SK-N-SH (cell line): ENCODE measurements at regions not wholly inside any gene's neighbourhood (a gene's known extent, or its start where the extent isn't known, plus 50 kb on each side); places are given as distances from the start of the nearest gene placed in this dataset.

Source experiments
- CTCF ChIA-PET: fragments of 300-600, 350-600 bp; formaldehyde crosslinking; extraction: SDS; loops from one replicate; lab custom pipeline; 2021; lab: Yijun Ruan, JAX
- POLR2A ChIA-PET: fragments of 350-600 bp; sonication (Branson Sonifier 250); formaldehyde crosslinking; extraction: SDS; loops from one replicate; lab custom pipeline; 2020; ENCODE audit warnings: antibody characterized with exemption, inconsistent platforms; lab: Yijun Ruan, JAX
- DNase-seq: peaks from one replicate; pipeline ENCODE4 v3.0.0; 2012
- H2AFZ ChIP-seq: fragments of 200-600 bp; sonication (generic); 2 replicates; pipeline ENCODE4 v1.8.1; 2016; ENCODE audit warnings: antibody characterized with exemption, mild to moderate bottlenecking, low read depth
- H3F3A ChIP-seq: fragments of 200-600 bp; sonication (generic); replicated peaks from 2 replicates; pipeline ENCODE3; 2016; ENCODE audit warnings: antibody characterized with exemption, mild to moderate bottlenecking; ENCODE audit not compliant: insufficient read depth
- H3K27ac ChIP-seq, 2 experiments: fragments of 200-500 bp in 1 of 2; fragments of 200-600 bp in 1 of 2; sonication (Bioruptor generic) in 1 of 2; sonication (generic), shearing (Covaris generic) in 1 of 2; 2 replicates each; pipeline versions ENCODE4 v1.5.1 to v1.6.1; 2014 to 2016; ENCODE audit warnings: low read depth in 2 of 2, inconsistent platforms in 1 of 2, low read length in 1 of 2, mild to moderate bottlenecking in 1 of 2, mixed read lengths in 1 of 2
- H3K27me3 ChIP-seq: fragments of 200-600 bp; sonication (generic), shearing (Covaris generic); 2 replicates; pipeline ENCODE4 v1.6.1; 2016; ENCODE audit warnings: mixed run types; ENCODE audit not compliant: insufficient read depth
- H3K36me3 ChIP-seq, 2 experiments: fragments of 200-500 bp in 1 of 2; fragments of 200-600 bp in 1 of 2; sonication (Bioruptor generic) in 1 of 2; sonication (generic) in 1 of 2; replicated peaks in 1 of 2; 2 replicates each; pipeline versions ENCODE3 to v1.5.1; 2014 to 2016; ENCODE audit warnings: low read length in 1 of 2, mild to moderate bottlenecking in 1 of 2; ENCODE audit not compliant: insufficient read depth in 2 of 2, control insufficient read depth in 1 of 2
- H3K4me1 ChIP-seq, 2 experiments: fragments of 200-500 bp in 1 of 2; fragments of 200-600 bp in 1 of 2; sonication (Bioruptor generic) in 1 of 2; sonication (generic), shearing (Covaris generic) in 1 of 2; 2 replicates each; pipeline versions ENCODE4 v1.5.1 to v1.6.1; 2014 to 2016; ENCODE audit warnings: low read depth in 1 of 2, low read length in 1 of 2, mixed run types in 1 of 2; ENCODE audit not compliant: insufficient read depth in 2 of 2, control insufficient read depth in 1 of 2
- H3K4me2 ChIP-seq: fragments of 200-600 bp; sonication (generic), shearing (Covaris generic); 2 replicates; pipeline ENCODE4 v1.6.1; 2017; ENCODE audit warnings: mixed run types
- H3K4me3 ChIP-seq, 2 experiments: fragments of 200-500 bp in 1 of 2; fragments of 200-600 bp in 1 of 2; sonication (Bioruptor generic) in 1 of 2; sonication (generic), shearing (Covaris generic) in 1 of 2; 2 replicates each; pipeline versions ENCODE4 v1.5.1 to v1.8.1; 2014 to 2016; ENCODE audit warnings: low read depth in 2 of 2, inconsistent platforms in 1 of 2, low read length in 1 of 2, mild to moderate bottlenecking in 1 of 2, mixed read lengths in 1 of 2, moderate library complexity in 1 of 2
- H3K79me2 ChIP-seq: fragments of 200-600 bp; sonication (generic); 2 replicates; pipeline ENCODE4 v1.8.1; 2017; ENCODE audit warnings: mild to moderate bottlenecking; ENCODE audit not compliant: insufficient read depth
- H3K9ac ChIP-seq: fragments of 200-600 bp; sonication (generic); 2 replicates; pipeline ENCODE4 v1.6.1; 2017; ENCODE audit warnings: mixed run types
- H3K9me2 ChIP-seq: fragments of 200-600 bp; sonication (generic); 2 replicates; pipeline ENCODE4 v1.6.1; 2017; ENCODE audit warnings: mixed run types
- H3K9me3 ChIP-seq: fragments of 200-600 bp; sonication (generic); 2 replicates; pipeline ENCODE4 v1.6.1; 2017; ENCODE audit warnings: mixed run types, mild to moderate bottlenecking, moderate library complexity
- H4K20me1 ChIP-seq: fragments of 200-600 bp; sonication (generic); 2 replicates; pipeline ENCODE4 v1.6.1; 2017; ENCODE audit warnings: mild to moderate bottlenecking, mixed run types; ENCODE audit not compliant: insufficient read depth
- EP300 ChIP-seq, 2 experiments: IDR thresholded peaks; 2 replicates each; pipeline versions ENCODE4 v1.4.0 to v1.6.1; 2012; ENCODE audit warnings: borderline replicate concordance in 1 of 2, low read depth in 1 of 2, low read length in 1 of 2
- EZH2phosphoT487 ChIP-seq: fragments of 200-600 bp; sonication (generic); IDR thresholded peaks from 2 replicates; pipeline ENCODE4 v1.6.1; 2017; ENCODE audit warnings: low read depth, mixed run types, mild to moderate bottlenecking, antibody characterized with exemption, moderate library complexity, borderline replicate concordance
- FOXJ3 ChIP-seq: sonication (generic); formaldehyde crosslinking; IDR thresholded peaks from 2 replicates; pipeline ENCODE4 v1.5.1; 2020; ENCODE audit warnings: mild to moderate bottlenecking, missing genetic modification reagents
- JUND ChIP-seq: IDR thresholded peaks from 2 replicates; pipeline ENCODE4 v1.4.0; 2012
- MXI1 ChIP-seq: IDR thresholded peaks from 2 replicates; pipeline ENCODE4 v1.6.1; 2012; ENCODE audit warnings: mild to moderate bottlenecking, low read depth, low read length, improper control_type of control experiment
- RCOR1 ChIP-seq: fragments of 150-350 bp; IDR thresholded peaks from 2 replicates; pipeline ENCODE4 v1.6.1; 2017; ENCODE audit warnings: antibody characterized with exemption, low read length
- RFX5 ChIP-seq: IDR thresholded peaks from 2 replicates; pipeline ENCODE4 v1.6.1; 2012; ENCODE audit warnings: mild to moderate bottlenecking, improper control_type of control experiment, low read length
- TAF1 ChIP-seq: IDR thresholded peaks from 2 replicates; pipeline ENCODE4 v1.6.1; 2012; ENCODE audit warnings: low read depth, mild to moderate bottlenecking, low read length, moderate library complexity, borderline replicate concordance
- USF2 ChIP-seq: fragments of 150-350 bp; IDR thresholded peaks from 2 replicates; pipeline ENCODE4 v1.6.1; 2017; ENCODE audit warnings: antibody characterized with exemption, low read length, low read depth, borderline replicate concordance
- ZBTB33 ChIP-seq: IDR thresholded peaks from 2 replicates; pipeline ENCODE4 v1.4.0; 2012; ENCODE audit warnings: low read depth, borderline replicate concordance
- WGBS: methylation state at CpG from one replicate; pipeline ENCODE4 v1.1.6; 2017; ENCODE audit warnings: low lambda C conversion rate; 5-methylcytosine and 5-hydroxymethylcytosine counted together
- TF ChIP-seq, protein P1 (sequence below): IDR thresholded peaks from 2 replicates; pipeline ENCODE4 v1.4.0; 2012; ENCODE audit warnings: low read depth
- TF ChIP-seq, protein P2 (sequence below): IDR thresholded peaks from 2 replicates; pipeline ENCODE4 v1.6.1; 2012; ENCODE audit warnings: mild to moderate bottlenecking, low read depth, low read length, moderate library complexity

- Histone ChIP-seq H3K9ac (no peak overlapping the region), H3K27me3 (no peaks in the 10 kb centered on the region), H3K79me2 (no peaks in the 10 kb centered on the region), H3K36me3 (no peaks in the 10 kb centered on the region), H3F3A (no peaks in the 10 kb centered on the region), H3K27ac (no peak overlapping the region), H3K4me2 (no peak overlapping the region), H3K4me3 (no peak overlapping the region), H3K9me3 (no peaks in the 10 kb centered on the region), H2AFZ (no peak overlapping the region), H3K9me2 (no peaks in the 10 kb centered on the region), H4K20me1 (no peaks in the 10 kb centered on the region), H3K4me1 (peaks cover 0 to 17% of the 10 kb centered on the region in 2 experiments; a peak in 2 of 4 replicates)
- no peak for DNase-seq
- ChIA-PET CTCF (interaction anchor here (0.6 to 1.0 kb wide), 3 partner anchors 21 to 305 kb away, joined by 3 to 7 read pairs (median 3); no protein-coding TSS in a partner anchor), POLR2A (no interaction called here)
- 35% methylated on average over 4 of the region's 4 CpGs for WGBS
- no peak for TF ChIP-seq JUND
- no peak for TF ChIP-seq EP300 (IDR thresholded peaks at IDR 0.05; ENCODE audit: borderline replicate concordance in 1 of 2, low read depth in 1 of 2, low read length in 1 of 2)
- TF ChIP-seq FOXJ3 (CRISPR knock-in tag): no peak
- no peak for TF ChIP-seq MXI1
- TF ChIP-seq RCOR1: no peak
- no peak for TF ChIP-seq RFX5
- TF ChIP-seq EZH2phosphoT487: no peak
- no peak for TF ChIP-seq USF2
- no peak for TF ChIP-seq ZBTB33
- TF ChIP-seq TAF1: no peak
- TF ChIP-seq, protein P1, sequence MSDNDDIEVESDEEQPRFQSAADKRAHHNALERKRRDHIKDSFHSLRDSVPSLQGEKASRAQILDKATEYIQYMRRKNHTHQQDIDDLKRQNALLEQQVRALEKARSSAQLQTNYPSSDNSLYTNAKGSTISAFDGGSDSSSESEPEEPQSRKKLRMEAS: no peak
- TF ChIP-seq, protein P2, sequence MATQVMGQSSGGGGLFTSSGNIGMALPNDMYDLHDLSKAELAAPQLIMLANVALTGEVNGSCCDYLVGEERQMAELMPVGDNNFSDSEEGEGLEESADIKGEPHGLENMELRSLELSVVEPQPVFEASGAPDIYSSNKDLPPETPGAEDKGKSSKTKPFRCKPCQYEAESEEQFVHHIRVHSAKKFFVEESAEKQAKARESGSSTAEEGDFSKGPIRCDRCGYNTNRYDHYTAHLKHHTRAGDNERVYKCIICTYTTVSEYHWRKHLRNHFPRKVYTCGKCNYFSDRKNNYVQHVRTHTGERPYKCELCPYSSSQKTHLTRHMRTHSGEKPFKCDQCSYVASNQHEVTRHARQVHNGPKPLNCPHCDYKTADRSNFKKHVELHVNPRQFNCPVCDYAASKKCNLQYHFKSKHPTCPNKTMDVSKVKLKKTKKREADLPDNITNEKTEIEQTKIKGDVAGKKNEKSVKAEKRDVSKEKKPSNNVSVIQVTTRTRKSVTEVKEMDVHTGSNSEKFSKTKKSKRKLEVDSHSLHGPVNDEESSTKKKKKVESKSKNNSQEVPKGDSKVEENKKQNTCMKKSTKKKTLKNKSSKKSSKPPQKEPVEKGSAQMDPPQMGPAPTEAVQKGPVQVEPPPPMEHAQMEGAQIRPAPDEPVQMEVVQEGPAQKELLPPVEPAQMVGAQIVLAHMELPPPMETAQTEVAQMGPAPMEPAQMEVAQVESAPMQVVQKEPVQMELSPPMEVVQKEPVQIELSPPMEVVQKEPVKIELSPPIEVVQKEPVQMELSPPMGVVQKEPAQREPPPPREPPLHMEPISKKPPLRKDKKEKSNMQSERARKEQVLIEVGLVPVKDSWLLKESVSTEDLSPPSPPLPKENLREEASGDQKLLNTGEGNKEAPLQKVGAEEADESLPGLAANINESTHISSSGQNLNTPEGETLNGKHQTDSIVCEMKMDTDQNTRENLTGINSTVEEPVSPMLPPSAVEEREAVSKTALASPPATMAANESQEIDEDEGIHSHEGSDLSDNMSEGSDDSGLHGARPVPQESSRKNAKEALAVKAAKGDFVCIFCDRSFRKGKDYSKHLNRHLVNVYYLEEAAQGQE: no peak
Measured at GRCh38 chr1:61013946-61014667, 68.3 kb upstream of the NFIA start.
